HG02943 (cell line): ENCODE measurements at regions not wholly inside any gene's neighbourhood (a gene's known extent, or its start where the extent isn't known, plus 50 kb on each side); places are given as distances from the start of the nearest gene placed in this dataset.
"Not testable (repeated sequence)": the region's sequence is repeated elsewhere in the genome, so short reads cannot be mapped to it uniquely, and the experiment has no call there.

ENCODE experiments used
- ATAC-seq: cut with Tn5 transposase; IDR thresholded peaks from one replicate; pipeline ENCODE4 v1.9.1; 2021; ENCODE audit warnings: mild to moderate bottlenecking, low read depth, moderate library complexity; ENCODE audit not compliant: unreplicated experiment

DNA sequence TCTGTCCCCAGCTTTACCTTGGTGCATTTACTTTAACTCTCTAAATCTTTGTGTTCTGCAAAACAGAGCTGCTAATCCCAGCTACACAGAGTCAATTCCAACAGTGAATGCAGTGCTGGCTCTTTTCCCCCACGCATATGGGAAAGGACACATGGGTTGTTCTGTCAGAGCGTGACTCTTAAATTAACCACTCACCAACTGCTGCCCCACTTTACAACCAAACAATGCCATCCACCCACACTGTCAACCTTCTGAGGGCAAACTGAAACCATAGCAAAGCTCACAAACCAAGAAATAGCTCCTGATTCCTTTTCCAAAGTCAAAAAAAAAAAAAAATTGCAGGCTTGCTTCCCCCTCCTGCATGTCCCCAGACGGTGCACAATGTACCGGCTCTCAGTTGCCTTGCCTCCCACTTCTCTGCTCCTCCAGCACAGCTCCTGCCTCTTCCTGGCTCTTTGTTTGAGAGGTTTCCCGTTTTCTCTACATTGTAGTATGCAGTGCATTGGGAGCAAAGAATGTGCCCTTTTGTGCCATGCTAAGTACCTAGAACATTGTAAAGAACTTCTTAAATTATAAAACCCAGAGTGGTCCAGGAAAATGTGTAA lies 151.5 kb upstream of the DAPK1 start:
- no peak for ATAC-seq

DNA sequence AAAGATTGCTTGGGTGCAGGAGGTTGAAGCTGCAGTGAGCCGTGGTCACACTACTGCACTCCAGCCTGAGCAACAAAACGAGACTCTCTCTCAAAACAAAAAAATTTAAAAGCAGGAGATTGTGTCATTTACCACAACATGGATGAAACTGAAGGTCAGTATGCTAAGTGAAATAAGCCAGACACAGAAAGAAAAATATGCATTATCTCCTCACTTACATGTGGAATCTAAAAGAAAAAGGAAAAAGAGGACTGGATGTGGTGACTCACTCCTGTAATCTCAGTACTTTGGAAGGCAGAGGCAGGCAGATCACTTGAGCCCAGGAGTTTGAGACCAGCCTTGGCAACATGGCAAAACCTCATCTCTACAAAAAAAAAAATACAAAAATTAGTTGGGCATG lies 146.8 kb upstream of the DAPK1 start:
- no peak for ATAC-seq

DNA sequence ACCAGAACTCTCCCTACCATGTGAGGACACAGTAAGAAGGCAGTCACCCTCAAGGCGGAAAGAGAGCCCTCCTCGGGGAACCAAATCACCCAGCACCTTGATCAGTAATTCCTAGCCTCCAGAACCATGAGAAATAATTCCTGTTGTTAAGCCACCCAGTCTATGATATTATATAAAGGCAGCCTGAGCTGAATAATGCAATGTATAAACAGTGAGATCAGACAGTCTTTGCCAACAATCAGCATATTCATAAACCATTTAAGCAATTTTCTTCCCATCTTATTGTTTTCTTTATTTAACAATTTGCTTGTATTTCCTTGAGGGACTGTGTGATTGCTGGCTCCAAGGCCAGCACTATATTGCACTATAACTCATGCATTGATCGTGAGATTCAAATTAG lies 144.4 kb upstream of the DAPK1 start:
- no peak for ATAC-seq

GRCh38 chr9:87354147-87354546 lies 143.5 kb upstream of the DAPK1 start:
- no peak for ATAC-seq

GRCh38 chr9:87357600-87357999 lies 140.1 kb upstream of the DAPK1 start:
- no peak for ATAC-seq

DNA sequence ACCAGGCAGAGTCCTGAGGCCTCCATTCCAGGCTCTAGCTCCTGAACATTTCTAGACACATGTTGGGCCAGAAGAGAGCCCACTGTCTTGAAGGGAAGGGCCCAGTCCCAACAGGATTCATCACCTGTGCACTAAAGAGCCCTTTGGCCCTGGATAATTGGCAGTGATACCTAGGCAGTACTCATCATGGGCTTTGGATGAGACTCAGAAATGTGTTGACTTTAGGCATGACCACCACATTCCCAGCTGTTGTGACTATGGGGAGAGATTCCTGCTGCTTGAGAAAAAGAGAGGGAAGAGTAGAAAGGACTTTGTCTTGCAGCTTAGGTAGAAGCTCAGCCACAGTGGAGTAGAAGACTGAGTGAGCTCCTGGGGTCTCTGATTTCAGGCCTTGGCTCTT lies 138.4 kb upstream of the DAPK1 start:
- no peak for ATAC-seq

DNA sequence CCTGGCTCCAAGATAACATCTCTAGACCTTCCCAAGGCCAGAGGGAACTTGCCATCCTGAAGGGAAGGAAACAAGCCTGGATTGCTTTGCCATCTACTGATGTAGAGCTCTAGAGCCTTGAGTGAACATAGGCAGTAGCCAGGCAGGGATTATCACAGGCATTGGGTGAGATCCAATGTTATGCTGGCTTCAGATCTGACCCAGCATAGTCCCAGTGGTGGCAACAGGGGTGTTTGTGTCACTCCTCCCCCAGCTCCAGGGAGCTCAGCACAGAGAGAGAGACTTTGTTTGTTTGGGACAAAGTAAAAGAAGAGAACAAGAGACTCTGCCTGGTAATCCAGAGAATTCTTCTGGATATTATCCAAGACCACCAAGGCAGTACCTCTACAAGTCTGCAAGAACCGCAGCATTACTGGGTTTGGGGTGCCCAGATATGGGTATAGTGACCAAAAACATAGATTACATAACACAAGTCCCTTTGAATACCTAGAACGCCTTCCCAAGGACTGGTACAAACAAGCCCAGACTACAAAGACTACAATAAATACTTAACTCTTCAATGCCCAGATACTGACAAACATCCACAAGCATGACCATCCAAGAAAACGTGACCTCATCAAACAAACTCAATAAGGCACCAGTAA lies 137.6 kb upstream of the DAPK1 start:
- no peak for ATAC-seq

DNA sequence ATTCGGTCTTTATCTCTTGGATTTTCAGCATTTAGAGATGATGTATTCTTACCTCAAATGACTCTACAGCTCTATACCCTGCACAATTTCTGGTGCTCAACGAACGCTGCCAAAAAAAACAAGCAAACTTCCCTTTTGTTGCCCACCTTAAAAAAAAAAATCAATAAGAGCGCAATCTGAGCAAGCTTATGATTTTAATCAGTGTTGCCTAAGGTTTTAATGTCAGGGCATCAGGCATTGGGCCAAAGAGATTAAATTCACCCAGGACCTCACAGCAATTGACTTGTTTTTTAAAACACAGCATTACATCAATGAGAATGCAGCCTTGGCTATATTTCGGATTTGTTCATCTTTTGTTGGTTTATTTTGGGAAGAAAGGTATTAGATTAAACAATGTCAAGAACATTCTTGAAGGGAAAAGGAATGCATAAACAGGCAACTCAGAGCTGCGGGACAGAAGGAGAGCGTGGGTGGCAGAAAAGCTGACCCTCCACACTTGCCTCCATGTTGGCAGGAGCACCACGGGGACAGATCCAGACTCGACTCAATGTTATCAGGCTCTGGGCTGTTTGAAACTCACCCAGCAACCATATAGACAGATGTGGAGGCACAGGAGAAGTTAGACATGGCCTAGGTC lies 127.5 kb upstream of the DAPK1 start:
- ATAC-seq: no peak

GRCh38 chr9:87371795-87372355 lies 125.8 kb upstream of the DAPK1 start:
- no peak for ATAC-seq

DNA sequence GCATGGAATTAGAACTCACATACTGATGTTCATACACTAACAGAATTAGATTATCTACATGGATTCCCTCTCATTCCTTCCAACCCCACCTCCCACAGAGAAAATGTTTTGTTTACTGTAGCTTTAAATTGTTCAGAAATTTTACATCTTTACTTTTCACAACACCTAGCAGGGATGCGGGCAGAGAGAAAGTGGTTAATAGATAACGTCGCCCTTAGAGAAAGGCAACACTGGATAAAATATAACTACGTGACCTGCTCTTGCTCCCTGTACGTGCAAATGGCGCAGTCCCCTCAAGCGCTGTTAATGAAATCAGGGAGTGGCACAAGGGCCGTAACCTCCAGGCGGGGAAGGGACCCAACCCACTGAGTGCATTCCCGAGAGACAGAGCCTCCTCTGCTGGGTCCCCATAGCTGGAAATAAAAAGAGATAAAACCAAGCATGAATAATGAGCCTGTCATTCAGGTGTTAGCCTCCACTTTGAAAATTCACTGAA lies 125.3 kb upstream of the DAPK1 start:
- no peak for ATAC-seq

- ATAC-seq: not testable (repeated sequence)
Observed at GRCh38 chr9:87374023-87374919, 123.4 kb upstream of the DAPK1 start.

GRCh38 chr9:87375397-87376073 lies 122.1 kb upstream of the DAPK1 start:
- ATAC-seq: no peak

- ATAC-seq: no peak
Observed at GRCh38 chr9:87378676-87379075, 119.0 kb upstream of the DAPK1 start.

DNA sequence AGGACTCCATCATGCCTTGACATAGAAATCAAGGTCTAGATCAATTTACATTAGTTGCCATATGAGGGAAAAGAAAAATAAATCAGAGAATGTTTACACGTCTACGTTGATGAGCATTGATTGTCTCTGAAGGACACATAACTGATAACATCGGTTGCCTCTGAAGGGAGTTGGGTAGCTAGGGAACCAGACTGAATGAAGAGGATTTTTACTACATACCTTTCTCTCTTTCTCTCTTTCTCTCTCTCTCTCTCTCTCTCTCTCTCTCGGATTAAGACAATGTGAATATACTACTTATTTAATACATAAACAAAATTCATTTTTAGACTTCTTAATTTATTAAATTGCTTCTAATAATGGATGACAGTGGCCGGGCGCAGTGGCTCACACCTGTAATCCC lies 118.4 kb upstream of the DAPK1 start:
- no peak for ATAC-seq

- ATAC-seq: no peak
Observed at GRCh38 chr9:87381050-87381711, 116.5 kb upstream of the DAPK1 start.

DNA sequence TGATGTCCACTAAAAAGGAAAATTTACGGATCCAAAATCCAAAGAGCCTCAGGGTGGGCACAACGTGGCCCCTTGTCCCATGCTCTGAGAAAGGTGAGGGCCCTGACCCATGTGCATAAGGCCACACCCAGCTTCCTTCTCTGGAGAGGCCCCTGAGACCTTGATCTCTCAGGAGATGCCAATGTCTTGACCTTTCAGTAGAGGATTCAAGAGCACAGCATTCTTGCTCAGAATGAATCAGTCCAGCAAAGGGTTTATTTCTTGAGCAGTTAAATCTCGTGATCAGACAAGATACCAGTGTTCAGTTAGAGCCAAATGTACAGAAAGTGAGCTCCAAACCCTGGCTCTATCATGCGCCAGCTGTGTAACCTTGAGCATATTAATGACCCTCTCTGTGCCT lies 115.9 kb upstream of the DAPK1 start:
- ATAC-seq: no peak

DNA sequence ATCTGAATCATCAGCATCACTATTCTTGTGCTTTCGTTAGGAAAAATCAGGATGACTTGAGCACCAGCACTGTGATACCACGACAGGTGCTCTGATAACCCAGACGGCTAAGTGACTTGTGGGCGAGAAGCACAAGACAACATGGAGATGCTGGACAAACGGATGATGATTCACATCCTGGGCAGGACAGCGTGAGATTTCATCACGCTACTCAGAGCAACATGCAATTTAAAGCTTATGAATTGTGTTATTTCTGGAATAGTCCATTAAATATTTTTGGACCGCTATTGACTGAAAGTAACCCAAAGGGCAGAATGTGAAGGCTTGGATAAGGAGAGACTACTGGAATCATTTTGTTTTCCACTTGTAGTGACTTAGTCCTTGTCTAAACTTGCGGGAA lies 114.8 kb upstream of the DAPK1 start:
- no peak for ATAC-seq

DNA sequence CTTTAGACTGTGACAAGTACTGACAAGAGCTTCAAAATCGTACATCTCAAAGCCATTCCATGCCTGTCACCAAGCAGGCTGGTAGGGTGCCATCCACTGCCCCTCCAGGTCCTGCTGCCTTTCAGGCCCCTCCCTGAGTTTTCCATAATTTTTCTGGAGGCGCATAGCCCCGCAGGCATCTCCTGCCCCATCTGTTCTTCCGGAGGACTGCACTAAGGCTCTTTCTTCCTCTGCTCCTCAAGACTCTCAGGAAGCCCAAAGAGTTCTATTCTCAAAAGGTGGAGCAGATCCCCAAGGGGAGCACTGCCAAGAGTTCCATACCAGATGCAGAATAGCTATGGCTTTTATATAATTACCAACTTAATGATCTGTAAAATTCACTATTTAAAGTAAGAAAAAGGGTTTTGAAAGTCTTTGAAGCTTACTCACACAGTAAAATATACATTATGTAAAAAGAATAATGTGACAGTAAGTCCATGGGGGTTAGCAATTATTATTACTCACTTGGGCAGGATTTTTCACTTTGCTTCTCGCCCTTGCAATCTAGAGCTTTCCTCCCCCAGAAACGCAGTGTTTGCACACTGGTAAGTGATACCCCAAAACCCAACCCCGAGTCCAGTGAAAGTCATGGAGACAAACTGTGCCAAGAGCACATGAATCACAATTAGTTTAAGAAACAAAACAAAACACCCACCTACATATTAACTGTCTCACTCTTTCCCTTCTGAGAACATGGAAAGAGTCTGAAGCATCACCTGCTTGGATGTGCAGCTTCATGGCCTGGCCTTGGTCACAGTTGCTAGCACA lies 114.1 kb upstream of the DAPK1 start:
- no peak for ATAC-seq
